HG03095 (cell line): ENCODE measurements at regions not wholly inside any gene's neighbourhood (a gene's known extent, or its start where the extent isn't known, plus 50 kb on each side); places are given as distances from the start of the nearest gene placed in this dataset.
"Not testable (repeated sequence)": the region's sequence is repeated elsewhere in the genome, so short reads cannot be mapped to it uniquely, and the experiment has no call there.

Source experiments
- ATAC-seq: cut with Tn5 transposase; IDR thresholded peaks from one replicate; pipeline ENCODE4 v1.9.1; 2021; ENCODE audit warnings: moderate library complexity; ENCODE audit not compliant: unreplicated experiment

DNA sequence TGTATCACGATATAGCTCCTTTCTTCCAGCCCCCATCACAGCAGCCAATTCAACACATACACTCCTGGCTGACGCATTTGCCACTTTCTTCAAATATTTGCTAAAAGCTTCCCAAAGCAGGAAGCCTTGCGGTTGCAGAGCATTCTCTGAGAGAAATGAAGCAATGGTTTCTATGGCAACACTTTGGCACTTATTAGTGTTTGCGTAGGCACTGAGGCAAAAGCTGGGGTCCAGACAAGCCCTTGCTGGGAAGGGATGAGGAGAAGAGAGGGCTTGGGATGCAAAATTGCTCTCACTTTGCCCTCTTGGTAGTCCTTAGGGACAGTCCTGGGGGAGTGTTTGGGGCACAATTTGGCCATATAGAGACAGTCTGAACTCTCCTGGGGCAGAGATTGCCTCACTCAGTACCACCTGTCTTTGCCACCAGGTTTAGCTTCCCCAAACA lies 55.0 kb upstream of the PAK3 start:
- ATAC-seq = no peak

DNA sequence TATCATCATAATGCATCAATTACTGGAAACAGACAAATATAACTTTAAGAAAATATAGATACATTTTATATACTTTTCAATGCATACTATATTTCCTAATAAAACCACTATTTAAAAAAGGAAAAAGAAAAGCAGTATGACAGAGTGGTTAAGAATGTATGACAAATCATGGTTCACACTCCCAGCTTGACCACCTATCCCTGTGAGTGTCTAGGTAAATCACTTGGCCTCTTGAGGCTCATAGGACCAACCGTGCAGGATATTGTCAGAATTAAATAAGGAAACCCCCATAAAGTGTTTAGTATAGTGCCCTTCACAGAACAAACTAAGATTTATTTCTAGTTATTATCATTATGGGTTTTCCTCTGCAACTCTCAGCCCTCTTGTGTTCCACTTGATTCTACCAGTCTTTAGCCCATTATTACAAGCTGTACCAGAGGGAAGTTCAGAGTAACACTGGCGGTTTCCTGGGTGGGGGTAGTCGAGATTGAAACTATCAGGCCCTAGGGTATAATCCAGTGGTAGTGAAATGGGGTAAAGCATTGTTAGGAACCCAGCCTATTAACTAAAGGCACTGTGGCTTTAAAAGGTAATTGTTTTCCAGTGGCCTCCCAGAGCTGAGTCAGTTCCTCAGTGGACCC lies 55.5 kb upstream of the PAK3 start:
- no peak for ATAC-seq

DNA sequence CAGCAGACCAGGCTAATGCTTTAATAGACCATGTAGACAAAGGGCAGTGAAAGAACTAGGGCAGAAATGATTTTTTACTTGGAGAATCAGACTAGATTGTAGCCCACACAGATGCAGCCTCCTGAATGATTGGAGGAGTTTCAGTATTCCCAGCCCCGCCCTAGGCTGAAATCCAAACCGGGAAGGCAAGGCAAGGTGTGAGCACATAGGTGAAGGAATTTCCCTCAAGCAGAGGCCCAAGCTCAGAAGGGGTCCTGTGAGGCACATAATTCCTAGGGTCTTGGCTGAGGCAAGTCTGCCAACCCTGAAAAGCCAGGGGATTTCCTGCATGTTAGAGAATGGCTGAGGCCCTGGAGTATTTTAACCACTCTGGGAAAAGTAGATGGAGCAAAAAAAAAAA lies 56.4 kb upstream of the PAK3 start:
- ATAC-seq = no peak

- no peak for ATAC-seq
Observed at GRCh38 chrX:111035991-111036390, 60.0 kb upstream of the PAK3 start.

DNA sequence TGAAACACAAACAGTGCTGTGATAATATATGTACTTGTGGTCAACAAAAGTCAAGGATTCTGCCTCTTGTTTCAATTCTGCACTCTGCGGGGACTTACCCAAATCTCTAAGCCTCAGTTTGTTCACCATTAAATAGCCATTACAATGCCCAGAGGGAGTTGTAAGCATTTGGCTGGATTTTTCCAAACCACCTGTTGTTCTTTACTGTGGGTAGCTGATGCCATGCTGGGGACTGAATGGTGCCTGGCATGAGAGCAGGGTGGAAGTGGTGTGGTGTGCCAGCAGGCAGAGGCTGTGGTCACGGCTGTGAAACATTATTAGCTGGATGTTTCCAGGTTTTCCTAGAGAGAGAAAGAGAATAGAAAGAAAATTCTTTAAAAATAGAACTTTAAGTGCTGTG lies 60.7 kb upstream of the PAK3 start:
- ATAC-seq = no peak

DNA sequence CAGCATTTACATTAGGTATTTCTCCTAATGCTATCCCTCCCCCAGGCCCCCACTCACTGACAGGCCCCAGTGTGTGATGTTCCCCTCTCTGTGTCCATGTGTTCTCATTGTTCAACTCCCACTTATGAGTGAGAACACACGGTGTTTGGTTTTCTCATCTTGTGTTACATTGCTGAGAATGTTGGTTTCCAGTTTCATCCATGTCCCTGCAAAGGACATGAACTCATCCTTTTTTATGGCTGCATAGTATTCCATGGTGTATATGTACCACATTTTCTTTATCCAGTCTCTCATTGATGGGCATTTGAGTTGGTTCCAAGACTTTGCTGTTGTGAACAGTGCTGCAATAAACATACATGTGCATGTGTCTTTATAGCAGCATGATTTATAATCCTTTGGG lies 73.0 kb upstream of the PAK3 start:
- not testable (repeated sequence) for ATAC-seq

- ATAC-seq = no peak
Observed at GRCh38 chrX:111020283-111020682, 75.7 kb upstream of the PAK3 start.

- ATAC-seq = no peak
Observed at GRCh38 chrX:111013778-111014455, 82.1 kb upstream of the PAK3 start.

- ATAC-seq = no peak
Observed at GRCh38 chrX:111010111-111010510, 85.9 kb upstream of the PAK3 start.

DNA sequence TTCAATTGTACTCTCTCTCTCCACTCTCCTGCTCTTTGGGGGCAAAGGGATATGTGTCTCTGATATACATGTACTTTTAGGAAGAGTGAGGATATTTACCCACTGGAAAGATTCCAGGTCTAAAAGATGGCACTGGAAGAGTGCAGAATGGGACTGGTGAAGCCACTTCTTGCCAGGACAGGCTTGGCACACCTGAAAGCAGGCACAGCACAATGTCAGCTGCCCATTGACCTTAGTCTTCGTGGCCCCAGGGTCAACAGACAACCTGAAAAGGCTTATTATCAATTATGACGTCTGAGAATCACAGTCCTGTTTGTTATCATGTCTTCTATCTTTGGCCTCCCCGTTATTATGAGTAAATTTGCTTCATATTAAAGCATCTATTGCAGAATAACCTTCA lies 86.7 kb upstream of the PAK3 start:
- ATAC-seq = no peak

- ATAC-seq = no peak
Observed at GRCh38 chrX:111008126-111008525, 87.9 kb upstream of the PAK3 start.

GRCh38 chrX:111007238-111007637 lies 88.8 kb upstream of the PAK3 start:
- ATAC-seq = no peak

GRCh38 chrX:111006116-111006515 lies 89.9 kb upstream of the PAK3 start:
- no peak for ATAC-seq

DNA sequence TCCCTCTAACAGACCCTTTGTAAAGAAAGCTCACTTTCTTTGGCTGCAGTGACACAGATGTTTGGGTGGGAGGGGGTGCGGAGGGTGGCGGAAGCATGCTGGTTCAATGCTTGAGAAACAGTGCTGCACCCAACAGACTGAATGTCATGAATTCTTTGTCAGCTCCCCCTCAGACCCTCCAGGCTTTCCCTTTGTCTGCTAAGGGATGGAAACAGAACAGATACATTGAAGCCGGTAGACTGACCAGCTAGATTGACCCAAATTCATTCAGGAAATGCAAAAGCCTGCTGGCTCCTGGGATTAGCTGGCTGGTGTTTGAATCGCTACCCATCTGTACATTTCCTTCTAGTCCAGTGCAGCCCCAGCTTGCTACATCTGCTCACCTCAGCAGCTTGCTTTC lies 90.8 kb upstream of the PAK3 start:
- ATAC-seq = no peak

GRCh38 chrX:111003118-111003517 lies 92.9 kb upstream of the PAK3 start:
- ATAC-seq = no peak

DNA sequence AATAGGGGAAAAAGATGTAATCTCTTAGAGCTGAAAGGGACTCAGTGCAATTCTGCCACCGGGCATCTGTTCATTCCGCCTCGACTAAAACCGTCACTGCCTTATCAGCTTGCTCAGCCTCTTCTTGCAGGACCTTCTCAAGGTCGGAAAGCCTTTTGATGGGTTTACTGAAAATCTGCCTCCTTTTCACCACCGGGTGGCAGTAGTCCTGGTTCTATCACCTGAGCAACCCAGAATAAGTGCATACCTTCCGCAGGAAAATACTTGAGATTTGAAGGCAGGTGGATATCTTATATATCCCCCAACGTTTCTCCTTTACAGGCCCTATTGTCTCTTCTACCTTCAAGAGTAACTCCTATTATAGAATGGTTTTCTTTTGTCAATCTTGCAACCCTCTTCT lies 103.4 kb upstream of the PAK3 start:
- ATAC-seq = peak; percentile 69

- no peak for ATAC-seq
Observed at GRCh38 chrX:110989869-110990268, 106.1 kb upstream of the PAK3 start.

DNA sequence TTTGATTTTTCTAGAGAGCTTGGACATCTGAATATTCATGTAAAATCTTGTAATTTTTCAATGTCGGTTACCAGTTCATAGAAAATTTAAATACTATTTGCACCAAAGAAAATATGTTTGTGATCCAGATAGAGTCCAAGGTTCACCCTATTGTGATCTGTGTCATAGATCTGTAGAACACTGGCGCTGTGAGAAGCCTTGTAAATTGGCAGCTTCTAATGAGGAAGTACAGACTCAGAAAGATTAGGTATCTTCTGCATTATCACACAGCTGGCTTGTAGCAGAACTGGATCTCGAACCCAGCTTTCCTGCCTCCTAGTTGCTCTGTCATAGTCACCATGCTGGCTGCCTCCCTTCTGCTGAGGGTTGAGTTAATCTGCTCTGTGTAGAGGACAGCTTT lies 106.5 kb upstream of the PAK3 start:
- no peak for ATAC-seq

GRCh38 chrX:110987292-110987691 lies 108.7 kb upstream of the PAK3 start:
- no peak for ATAC-seq

DNA sequence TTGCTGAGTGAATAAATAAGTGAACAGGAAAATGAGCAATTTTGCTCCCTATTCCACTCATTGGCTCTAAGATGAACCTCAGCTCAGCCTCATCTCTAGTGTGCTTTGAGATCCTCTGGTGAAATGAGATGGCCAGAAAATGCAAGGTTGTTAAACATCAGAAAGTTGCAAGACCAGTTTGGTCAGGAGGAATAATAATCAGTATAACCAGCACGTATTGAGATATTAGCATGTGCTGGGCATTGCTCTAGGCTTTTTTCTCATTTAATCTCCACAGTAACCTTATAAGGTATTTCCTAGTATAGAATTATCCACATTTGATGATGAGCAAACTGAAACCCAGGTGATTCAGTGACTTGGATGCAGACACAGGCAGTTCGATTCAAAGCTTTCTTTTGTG lies 110.5 kb upstream of the PAK3 start:
- ATAC-seq = no peak

DNA sequence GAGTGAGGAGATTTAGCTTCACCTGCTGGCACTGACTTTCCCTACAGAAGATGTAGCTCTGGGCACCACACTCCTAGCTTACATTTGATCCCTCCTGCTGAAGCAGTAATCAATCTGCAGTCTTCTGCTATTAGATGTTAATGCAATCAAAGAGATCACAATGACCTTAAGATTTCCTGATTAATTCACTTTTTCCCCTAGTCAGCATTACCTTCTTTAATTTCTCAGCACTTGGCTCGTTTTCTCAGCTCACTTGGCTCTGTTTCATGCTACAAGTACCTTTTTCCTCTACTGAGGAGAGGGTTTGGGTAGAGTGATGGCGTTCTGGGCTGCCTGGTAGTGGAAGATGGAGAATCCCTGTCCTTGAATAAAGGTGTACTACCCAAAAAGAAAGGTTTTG lies 113.0 kb upstream of the PAK3 start:
- no peak for ATAC-seq

DNA sequence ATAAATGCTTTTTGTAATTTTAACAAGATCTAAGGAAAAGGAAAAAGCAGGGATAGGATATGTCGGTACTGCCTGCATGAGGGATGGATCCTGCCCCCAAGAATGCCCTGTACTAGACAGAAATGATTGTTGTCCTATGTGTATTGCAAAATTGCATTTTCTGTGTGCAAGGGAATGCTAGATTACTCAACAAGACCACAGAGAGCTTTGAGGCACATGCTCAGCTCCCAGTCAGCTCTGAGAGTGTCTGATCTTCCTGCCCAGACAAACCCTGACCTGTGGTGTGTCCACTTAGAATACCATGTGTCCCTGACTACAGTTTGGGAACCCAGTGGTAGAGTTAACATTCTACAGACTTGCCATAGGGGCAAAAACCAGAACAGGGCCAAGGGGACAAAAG lies 129.2 kb upstream of the PAK3 start:
- no peak for ATAC-seq

DNA sequence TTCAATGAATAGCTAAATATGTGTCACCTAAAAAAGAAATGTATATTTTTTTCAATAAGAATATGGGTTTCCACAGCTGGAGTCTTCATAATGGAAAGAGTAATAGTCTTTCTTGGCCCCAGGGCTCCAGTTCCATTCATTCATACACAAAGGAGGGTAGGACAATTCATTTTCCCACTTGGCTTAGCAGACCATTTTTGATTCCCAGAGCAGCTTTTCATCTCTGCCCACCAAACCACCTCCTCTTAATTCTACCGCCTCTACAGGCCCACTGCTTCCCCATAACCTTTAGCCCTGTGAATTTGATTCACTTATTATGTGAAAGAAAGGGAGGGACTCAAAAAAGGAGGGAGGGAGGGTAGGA lies 129.9 kb upstream of the PAK3 start:
- ATAC-seq = no peak
